Keratinocyte (primary cell): ENCODE measurements at regions not wholly inside any gene's neighbourhood (a gene's known extent, or its start where the extent isn't known, plus 50 kb on each side); places are given as distances from the start of the nearest gene placed in this dataset.

Experiments used
- EZH2 ChIP-seq: IDR thresholded peaks from one replicate; pipeline ENCODE4 v1.6.1; 2012; ENCODE audit warnings: inconsistent platforms, mild to moderate bottlenecking, low read length, moderate library complexity
- TF ChIP-seq, protein P1 (sequence below), 3 experiments: IDR thresholded peaks in 1 of 3; conservative IDR thresholded peaks in 1 of 3; optimal IDR thresholded peaks in 1 of 3; 2 replicates in 2 of 3; 3 replicates in 1 of 3; pipeline versions ENCODE3 to v1.5.1; 2011; ENCODE audit warnings: low read length in 3 of 3, mild to moderate bottlenecking in 3 of 3, moderate library complexity in 2 of 3, control low read depth in 1 of 3, inconsistent platforms in 1 of 3; ENCODE audit not compliant: insufficient read depth in 2 of 3; ENCODE audit errors: extremely low read depth in 1 of 3

DNA sequence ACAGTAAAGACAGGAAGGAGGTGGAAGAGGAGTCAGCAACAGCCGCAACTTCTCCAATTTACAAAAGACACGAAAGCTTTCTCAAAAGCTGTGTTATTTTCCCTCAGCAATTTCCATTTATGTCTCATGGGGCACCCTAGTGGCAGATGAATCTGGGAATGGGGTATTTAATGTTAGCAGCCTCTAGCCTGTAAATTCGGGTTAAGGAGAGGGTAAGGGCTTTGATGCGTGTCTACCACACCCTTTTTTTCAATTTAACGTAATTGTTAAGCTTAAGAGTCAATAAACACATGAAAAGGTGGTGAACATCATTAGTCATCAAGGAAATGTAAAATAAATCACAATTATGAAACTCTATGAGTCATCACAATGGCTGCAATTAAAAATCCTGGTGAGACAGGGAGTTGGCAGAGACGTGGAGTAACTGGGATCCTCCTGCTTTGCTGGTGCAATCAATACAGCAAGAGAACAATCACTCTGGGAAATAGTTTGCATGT lies 986.4 kb downstream of the AACS start:
- TF ChIP-seq, protein P1, sequence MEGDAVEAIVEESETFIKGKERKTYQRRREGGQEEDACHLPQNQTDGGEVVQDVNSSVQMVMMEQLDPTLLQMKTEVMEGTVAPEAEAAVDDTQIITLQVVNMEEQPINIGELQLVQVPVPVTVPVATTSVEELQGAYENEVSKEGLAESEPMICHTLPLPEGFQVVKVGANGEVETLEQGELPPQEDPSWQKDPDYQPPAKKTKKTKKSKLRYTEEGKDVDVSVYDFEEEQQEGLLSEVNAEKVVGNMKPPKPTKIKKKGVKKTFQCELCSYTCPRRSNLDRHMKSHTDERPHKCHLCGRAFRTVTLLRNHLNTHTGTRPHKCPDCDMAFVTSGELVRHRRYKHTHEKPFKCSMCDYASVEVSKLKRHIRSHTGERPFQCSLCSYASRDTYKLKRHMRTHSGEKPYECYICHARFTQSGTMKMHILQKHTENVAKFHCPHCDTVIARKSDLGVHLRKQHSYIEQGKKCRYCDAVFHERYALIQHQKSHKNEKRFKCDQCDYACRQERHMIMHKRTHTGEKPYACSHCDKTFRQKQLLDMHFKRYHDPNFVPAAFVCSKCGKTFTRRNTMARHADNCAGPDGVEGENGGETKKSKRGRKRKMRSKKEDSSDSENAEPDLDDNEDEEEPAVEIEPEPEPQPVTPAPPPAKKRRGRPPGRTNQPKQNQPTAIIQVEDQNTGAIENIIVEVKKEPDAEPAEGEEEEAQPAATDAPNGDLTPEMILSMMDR (optimal IDR thresholded peaks at IDR 0.05 in 1 of 3, IDR thresholded peaks at IDR 0.05 in 1 of 3, conservative IDR thresholded peaks at IDR 0.05 in 1 of 3; ENCODE audit: extremely low read depth in 1 of 3, insufficient read depth in 2 of 3, low read length in 3 of 3) = no peak
- TF ChIP-seq EZH2 = no peak
